ENCODE measurements at regions not wholly inside any gene's neighbourhood (a gene's known extent, or its start where the extent isn't known, plus 50 kb on each side); places are given as distances from the start of the nearest gene placed in this dataset.
"Not testable (repeated sequence)": the region's sequence is repeated elsewhere in the genome, so short reads cannot be mapped to it uniquely, and the experiment has no call there.

DNA sequence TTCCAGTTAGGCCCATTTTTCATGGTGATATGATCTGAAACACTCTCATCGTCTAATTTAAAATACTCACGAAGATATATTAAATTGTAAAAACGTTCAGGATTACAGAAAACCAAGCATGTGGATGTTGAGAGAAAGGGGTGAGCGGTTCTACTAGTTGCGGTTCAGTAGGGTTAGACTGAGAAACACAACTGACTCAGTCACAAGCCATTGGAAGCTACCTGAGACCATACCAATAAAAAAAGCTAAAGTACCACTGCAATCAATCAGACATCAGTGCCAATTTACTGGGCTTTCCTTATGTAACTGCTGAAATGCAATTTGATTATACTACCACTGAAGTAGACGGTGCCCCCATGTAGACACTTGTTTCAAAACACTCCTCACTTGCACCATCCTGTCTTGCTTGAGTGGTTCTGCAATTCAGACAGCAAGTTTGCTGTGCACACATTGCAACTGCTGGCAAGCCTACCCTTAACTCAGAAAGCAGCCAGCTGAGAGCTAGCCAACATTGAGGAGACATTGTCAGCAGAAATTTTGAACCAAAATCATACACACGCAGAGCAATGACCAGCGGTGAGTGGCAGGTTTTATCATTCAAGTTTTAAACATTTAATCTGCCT is 368.7 kb upstream of the ARHGEF26 start:
- no peak for ATAC-seq
- DNase-seq: no peak

DNA sequence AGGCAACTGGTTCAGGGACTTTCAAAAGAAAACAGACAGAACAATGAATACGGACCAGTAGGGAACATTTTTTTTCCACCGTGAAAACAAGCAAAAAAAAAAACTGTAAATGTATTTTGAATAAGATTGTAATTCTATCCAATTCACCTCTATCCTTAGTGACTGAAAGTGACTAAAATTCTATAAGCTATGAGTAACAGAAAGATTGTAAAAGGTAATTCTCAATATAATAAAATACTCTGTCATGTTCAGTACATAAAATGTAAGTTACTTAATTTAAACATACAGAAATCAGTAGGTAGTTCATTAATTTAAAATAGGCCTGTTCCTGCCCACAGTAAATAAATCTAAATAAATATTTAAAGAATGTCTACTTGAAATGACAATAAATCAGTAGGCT is 368.2 kb upstream of the ARHGEF26 start:
- DNase-seq (no peak), ATAC-seq (no peak)

DNA sequence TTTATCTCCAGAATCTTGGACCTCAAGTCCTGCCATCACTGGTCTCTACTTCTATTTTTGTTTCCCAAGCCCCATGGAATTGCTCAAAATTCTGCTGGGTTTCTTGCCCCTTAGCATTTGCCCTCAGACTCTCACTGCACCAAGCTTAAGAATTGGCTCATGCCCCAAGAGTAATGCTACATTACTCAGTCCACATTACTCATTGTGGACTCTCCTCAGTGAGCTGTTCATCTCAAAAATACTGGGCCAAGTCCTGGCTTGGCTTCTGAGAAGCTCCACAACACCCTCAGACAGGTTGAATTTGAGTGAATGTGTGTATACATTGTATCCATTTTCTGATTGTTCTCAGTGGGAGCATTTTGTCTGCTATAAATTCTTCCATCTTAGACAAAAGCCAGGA is 364.4 kb upstream of the ARHGEF26 start:
- ATAC-seq: no peak
- DNase-seq: no peak

DNA sequence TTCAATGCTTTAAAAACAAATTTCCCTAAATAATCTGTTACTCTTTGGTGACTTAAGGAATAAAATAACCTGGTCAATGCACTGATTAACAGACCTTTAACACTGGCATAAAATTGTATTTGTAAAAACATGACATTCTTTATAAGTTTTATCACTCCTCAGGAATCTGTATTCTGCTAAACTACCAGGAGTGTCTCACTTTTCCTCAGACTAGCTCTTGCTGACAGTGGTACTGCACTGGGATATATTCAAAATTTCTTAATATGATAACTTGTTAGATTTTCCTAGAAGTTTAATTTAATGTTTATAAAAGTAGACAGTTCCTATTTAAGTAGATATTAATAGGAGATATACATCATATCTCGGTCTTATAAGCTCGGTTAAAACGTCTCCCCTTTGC is 363.4 kb upstream of the ARHGEF26 start:
- DNase-seq: no peak
- ATAC-seq: no peak

DNA sequence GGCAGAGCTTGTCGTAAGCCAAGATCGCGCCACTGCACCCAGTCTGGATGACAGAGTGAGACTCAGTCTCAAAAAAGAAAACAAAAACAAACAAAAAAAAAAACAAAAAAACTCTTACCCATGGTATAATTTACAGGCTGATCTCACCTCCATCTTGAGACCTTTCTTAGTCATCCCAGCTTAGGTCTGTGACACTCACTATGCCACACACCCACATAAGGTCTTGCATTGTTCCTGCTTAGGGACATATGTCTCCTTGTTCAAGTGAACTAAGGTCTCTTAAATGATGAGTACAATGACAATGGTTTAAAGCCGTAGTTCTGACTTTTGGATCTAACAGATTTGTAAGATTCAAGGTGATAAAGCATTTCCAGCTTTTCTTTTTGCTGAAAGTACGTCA is 360.2 kb upstream of the ARHGEF26 start:
- ATAC-seq (peak; percentile 57), DNase-seq (no peak)

DNA sequence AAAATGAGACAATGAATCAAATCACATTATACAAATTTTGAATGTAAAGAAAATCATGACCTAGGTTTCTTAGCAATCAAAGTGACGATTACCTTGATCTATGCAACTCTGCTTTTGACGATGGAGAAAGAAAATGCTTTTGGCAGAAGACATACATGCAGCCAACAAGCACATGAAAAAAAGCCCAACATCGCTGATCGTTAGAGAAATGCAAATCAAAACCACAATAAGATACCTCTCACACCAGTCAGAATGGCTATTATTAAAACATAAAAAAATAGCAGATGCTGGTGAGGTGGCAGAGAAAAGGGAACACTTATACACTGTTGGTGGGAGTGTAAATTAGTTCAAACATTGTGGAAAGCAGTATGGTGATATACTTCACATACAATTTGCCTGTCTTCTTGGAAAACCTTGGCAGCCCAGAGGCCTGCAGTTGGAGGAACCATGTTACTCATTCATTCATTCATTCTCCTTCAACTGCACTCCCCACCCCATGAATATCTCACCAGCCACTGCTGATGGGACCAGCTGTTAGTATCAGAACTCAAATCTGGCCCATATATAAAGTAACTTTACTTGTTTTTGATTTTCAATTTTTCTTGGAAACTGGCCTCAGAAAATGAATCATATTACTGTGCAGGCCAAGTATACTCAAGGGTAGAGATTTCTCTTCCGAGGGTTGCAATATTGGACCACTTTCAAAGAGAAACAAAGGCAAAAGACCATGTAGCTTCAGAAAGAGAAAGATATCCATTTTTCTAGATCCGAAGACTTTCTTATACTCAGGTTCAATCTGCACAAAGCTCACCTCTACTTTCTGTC is 358.6 kb upstream of the ARHGEF26 start:
- DNase-seq: no peak

GRCh38 chr3:153767601-153768560 is 353.3 kb upstream of the ARHGEF26 start:
- ATAC-seq (no peak), DNase-seq (no peak)

More for the DNA sequence above, 358.6 kb upstream of the ARHGEF26 start:
- ATAC-seq: no peak

- DNase-seq (peak; percentile 41), ATAC-seq (peak; percentile 82)
Observed at GRCh38 chr3:153768561-153769469, 352.4 kb upstream of the ARHGEF26 start.

DNA sequence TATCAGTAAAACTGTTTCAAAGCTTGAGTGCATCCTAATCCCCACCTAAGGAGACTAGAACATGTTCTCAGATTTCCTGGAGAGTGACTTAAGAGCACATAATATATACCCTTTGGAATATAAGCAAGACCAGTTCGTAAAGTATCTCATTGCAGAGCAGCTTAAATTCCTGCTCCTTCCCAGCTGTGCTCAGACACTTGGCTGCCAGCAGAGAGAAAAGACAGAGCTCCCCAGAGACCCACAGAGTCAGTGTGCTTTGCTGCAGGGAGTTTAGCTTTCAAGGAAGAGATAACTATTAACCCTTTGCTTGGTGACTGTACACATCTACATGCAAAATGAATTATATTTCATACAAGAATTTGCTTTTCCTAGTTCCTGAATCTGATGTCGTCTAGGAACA is 338.1 kb upstream of the ARHGEF26 start:
- ATAC-seq (no peak), DNase-seq (no peak)

GRCh38 chr3:153783741-153784480 is 337.3 kb upstream of the ARHGEF26 start:
- ATAC-seq (no peak), DNase-seq (no peak)

GRCh38 chr3:153785901-153786300 is 335.3 kb upstream of the ARHGEF26 start:
- no peak for ATAC-seq
- no peak for DNase-seq

GRCh38 chr3:153789380-153789779 is 331.8 kb upstream of the ARHGEF26 start:
- DNase-seq: no peak
- ATAC-seq: no peak

DNA sequence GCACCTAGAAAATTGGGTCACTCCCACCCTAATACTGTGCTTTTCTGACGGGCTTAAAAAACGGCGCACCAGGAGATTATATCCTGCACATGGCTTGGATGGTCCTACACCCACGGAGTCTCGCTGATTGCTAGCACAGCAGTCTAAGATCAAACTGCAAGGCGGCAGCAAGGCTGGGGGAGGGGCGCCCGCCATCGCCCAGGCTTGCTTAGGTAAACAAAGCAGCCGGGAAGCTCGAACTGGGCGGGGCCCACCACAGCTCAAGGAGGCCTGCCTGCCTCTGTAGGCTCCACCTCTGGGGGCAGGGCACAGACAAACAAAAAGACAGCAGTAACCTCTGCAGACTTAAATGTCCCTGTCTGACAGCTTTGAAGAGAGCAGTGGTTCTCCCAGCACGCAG is 324.1 kb upstream of the ARHGEF26 start:
- not testable (repeated sequence) for DNase-seq, ATAC-seq

GRCh38 chr3:153809097-153809496 is 312.1 kb upstream of the ARHGEF26 start:
- ATAC-seq: no peak
- no peak for DNase-seq

DNA sequence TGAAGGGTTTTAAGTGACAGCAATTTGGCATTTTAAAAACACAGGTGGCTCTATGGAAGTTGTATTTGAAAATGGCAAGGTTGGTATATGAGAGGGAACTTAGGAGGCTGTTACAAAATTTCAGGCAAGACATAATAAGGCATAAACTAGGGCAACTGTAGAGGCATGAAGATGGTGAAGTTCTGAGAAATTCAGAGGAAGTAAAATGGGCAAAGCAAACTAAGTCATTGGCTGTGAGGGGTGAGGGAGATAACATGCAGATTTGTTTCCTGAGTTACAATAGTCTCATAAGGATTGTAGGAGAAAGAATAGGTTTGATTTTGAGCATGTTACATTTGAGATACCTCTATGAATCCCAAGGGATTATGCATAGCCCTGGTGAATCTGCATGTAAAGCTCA is 302.9 kb upstream of the ARHGEF26 start:
- no peak for DNase-seq
- ATAC-seq: no peak

DNA sequence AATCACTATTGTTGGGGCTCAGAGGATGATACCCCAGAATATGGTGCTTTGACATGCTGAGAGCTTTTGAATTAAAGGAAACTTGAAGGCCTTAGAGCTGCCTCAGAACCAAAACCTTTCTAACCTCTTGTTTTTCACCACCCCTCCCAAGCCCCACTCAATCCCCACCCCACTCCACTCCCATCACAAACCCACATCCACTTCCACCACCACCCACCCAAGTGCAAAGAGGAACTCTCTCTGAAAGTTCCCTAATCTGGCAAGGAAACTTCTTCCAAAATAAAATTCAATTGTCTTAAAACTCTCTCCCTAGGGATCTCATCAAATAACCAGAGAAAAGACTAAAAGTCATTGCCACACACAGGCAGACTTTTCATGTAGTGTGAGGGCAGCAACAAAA is 301.2 kb upstream of the ARHGEF26 start:
- ATAC-seq (no peak), DNase-seq (no peak)

DNA sequence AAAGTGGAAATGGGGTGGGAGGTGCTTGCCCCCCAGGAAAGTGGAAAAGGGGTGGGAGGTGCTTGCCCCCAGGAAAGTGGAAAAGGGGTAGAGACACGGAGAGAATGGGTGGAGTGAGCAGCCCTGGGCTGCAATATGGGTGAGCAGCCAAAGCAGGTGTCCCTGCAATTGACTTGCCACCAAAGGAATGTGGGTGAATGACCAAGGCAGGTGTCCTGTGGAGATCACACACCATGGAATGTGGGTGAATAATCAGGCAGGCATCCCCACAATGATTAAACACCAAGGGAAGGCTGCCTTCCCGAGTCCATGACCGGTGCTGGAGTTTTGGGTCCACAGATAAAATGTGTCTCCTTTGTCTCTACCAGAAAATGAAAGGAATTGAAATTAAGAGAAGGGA is 292.8 kb upstream of the ARHGEF26 start:
- not testable (repeated sequence) for DNase-seq, ATAC-seq

- no peak for ATAC-seq
- DNase-seq: no peak
Observed at GRCh38 chr3:153829606-153830170, 291.5 kb upstream of the ARHGEF26 start.

DNA sequence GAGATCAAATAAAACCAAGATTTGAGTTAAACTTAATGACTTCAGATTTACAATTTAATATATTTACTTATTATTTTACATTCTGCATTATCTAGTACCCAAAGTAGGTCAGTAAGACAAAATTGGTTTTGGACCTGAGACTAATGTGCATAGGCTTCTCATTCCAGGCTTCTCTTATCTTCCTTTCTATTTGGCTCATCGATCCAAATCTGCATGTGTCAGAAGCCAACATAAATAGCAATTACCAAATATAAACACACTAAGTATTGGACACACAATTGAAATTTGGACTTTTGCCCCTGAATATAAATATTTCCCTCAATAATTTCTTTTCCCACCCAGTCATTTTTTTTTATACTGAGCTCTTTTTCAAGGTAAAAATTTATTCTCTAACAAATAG is 290.6 kb upstream of the ARHGEF26 start:
- DNase-seq (no peak), ATAC-seq (no peak)

- no peak for ATAC-seq
- no peak for DNase-seq
Observed at GRCh38 chr3:153835540-153835939, 285.6 kb upstream of the ARHGEF26 start.

DNA sequence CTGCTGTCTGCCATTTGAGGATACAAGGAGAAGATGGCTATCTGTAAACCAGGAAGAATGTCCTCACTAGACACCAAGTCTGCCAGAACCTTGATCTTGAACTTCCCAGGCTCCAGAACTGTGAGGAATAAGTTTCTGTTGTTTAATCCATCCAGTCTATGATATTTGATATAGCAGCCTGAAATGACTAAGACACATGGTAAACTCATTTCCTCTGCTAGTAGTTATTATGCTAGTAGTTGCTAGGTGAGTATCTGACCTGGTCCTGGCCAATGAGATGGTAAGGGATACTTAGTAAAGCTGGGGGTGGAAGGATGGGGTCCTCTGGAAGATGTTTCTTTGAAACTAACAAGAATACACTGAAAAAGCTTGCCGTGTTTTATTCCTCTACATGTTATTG is 280.7 kb upstream of the ARHGEF26 start:
- ATAC-seq (no peak), DNase-seq (no peak)

All from stimulated activated naive CD8-positive, alpha-beta T cell treated with anti-CD3 and anti-CD28 coated beads, Interleukin-15, Interleukin-2, amounts not matched to agents 100 U/mL and 50 U/mL, for 24 hours (primary cell).